ENCODE measurements at regions not wholly inside any gene's neighbourhood (a gene's known extent, or its start where the extent isn't known, plus 50 kb on each side); places are given as distances from the start of the nearest gene placed in this dataset.

GRCh38 chr5:117255211-117256027, 680.8 kb upstream of the SEMA6A start:
- Histone ChIP-seq H3K4me3 (ENCODE audit: insufficient read depth, low read depth, low read length, poor library complexity, severe bottlenecking) (no peak overlapping the region), H3K27me3 (replicated peaks; ENCODE audit: control insufficient read depth, insufficient read depth, low read length, poor library complexity, severe bottlenecking) (no peaks in the 10 kb centered on the region), H3K9me3 (ENCODE audit: control insufficient read depth, low read length) (no peaks in the 10 kb centered on the region), H3K36me3 (ENCODE audit: control insufficient read depth, insufficient read depth, low read length) (no peaks in the 10 kb centered on the region), H3K27ac (ENCODE audit: insufficient read depth, low read length, poor library complexity, severe bottlenecking) (no peak overlapping the region), H3K4me1 (ENCODE audit: control insufficient read depth, insufficient read depth, low read length, poor library complexity, severe bottlenecking) (no peaks in the 10 kb centered on the region)
- no peak for DNase-seq

GRCh38 chr5:117252566-117252965, 677.9 kb upstream of the SEMA6A start:
- Histone ChIP-seq H3K27me3 (replicated peaks; ENCODE audit: control insufficient read depth, insufficient read depth, low read length, poor library complexity, severe bottlenecking) (no peaks in the 10 kb centered on the region), H3K27ac (ENCODE audit: insufficient read depth, low read length, poor library complexity, severe bottlenecking) (no peak overlapping the region), H3K4me3 (ENCODE audit: insufficient read depth, low read depth, low read length, poor library complexity, severe bottlenecking) (no peak overlapping the region), H3K9me3 (ENCODE audit: control insufficient read depth, low read length) (no peaks in the 10 kb centered on the region), H3K4me1 (ENCODE audit: control insufficient read depth, insufficient read depth, low read length, poor library complexity, severe bottlenecking) (no peaks in the 10 kb centered on the region), H3K36me3 (ENCODE audit: control insufficient read depth, insufficient read depth, low read length) (no peaks in the 10 kb centered on the region)
- DNase-seq = no peak

- no peak overlapping the region for H3K27ac ChIP-seq (ENCODE audit: insufficient read depth, low read length, poor library complexity, severe bottlenecking)
- no peaks in the 10 kb centered on the region for H3K9me3 ChIP-seq (ENCODE audit: control insufficient read depth, low read length)
- no peaks in the 10 kb centered on the region for H3K36me3 ChIP-seq (ENCODE audit: control insufficient read depth, insufficient read depth, low read length)
- H3K4me3 ChIP-seq (ENCODE audit: insufficient read depth, low read depth, low read length, poor library complexity, severe bottlenecking) = no peak overlapping the region
- no peaks in the 10 kb centered on the region for H3K27me3 ChIP-seq (replicated peaks; ENCODE audit: control insufficient read depth, insufficient read depth, low read length, poor library complexity, severe bottlenecking)
- DNase-seq = no peak
- no peaks in the 10 kb centered on the region for H3K4me1 ChIP-seq (ENCODE audit: control insufficient read depth, insufficient read depth, low read length, poor library complexity, severe bottlenecking)
Observed at GRCh38 chr5:117249086-117249815, 674.6 kb upstream of the SEMA6A start.

GRCh38 chr5:117246424-117246823, 671.8 kb upstream of the SEMA6A start:
- Histone ChIP-seq H3K4me1 (ENCODE audit: control insufficient read depth, insufficient read depth, low read length, poor library complexity, severe bottlenecking) (no peaks in the 10 kb centered on the region), H3K27me3 (replicated peaks; ENCODE audit: control insufficient read depth, insufficient read depth, low read length, poor library complexity, severe bottlenecking) (no peaks in the 10 kb centered on the region), H3K9me3 (ENCODE audit: control insufficient read depth, low read length) (no peaks in the 10 kb centered on the region), H3K36me3 (ENCODE audit: control insufficient read depth, insufficient read depth, low read length) (no peaks in the 10 kb centered on the region), H3K4me3 (ENCODE audit: insufficient read depth, low read depth, low read length, poor library complexity, severe bottlenecking) (no peak overlapping the region), H3K27ac (ENCODE audit: insufficient read depth, low read length, poor library complexity, severe bottlenecking) (no peak overlapping the region)
- no peak for DNase-seq

GRCh38 chr5:117245130-117245529, 670.5 kb upstream of the SEMA6A start:
- no peak for DNase-seq
- H3K4me3 ChIP-seq (ENCODE audit: insufficient read depth, low read depth, low read length, poor library complexity, severe bottlenecking) = no peak overlapping the region
- H3K27ac ChIP-seq (ENCODE audit: insufficient read depth, low read length, poor library complexity, severe bottlenecking) = no peak overlapping the region
- H3K9me3 ChIP-seq (ENCODE audit: control insufficient read depth, low read length) = no peaks in the 10 kb centered on the region
- no peaks in the 10 kb centered on the region for H3K4me1 ChIP-seq (ENCODE audit: control insufficient read depth, insufficient read depth, low read length, poor library complexity, severe bottlenecking)
- H3K27me3 ChIP-seq (replicated peaks; ENCODE audit: control insufficient read depth, insufficient read depth, low read length, poor library complexity, severe bottlenecking) = no peaks in the 10 kb centered on the region
- H3K36me3 ChIP-seq (ENCODE audit: control insufficient read depth, insufficient read depth, low read length) = no peaks in the 10 kb centered on the region

GRCh38 chr5:117242028-117242427, 667.4 kb upstream of the SEMA6A start:
- no peaks in the 10 kb centered on the region for H3K36me3 ChIP-seq (ENCODE audit: control insufficient read depth, insufficient read depth, low read length)
- no peak overlapping the region for H3K4me3 ChIP-seq (ENCODE audit: insufficient read depth, low read depth, low read length, poor library complexity, severe bottlenecking)
- no peaks in the 10 kb centered on the region for H3K4me1 ChIP-seq (ENCODE audit: control insufficient read depth, insufficient read depth, low read length, poor library complexity, severe bottlenecking)
- H3K9me3 ChIP-seq (ENCODE audit: control insufficient read depth, low read length) = no peaks in the 10 kb centered on the region
- no peak overlapping the region for H3K27ac ChIP-seq (ENCODE audit: insufficient read depth, low read length, poor library complexity, severe bottlenecking)
- H3K27me3 ChIP-seq (replicated peaks; ENCODE audit: control insufficient read depth, insufficient read depth, low read length, poor library complexity, severe bottlenecking) = no peaks in the 10 kb centered on the region
- no peak for DNase-seq

GRCh38 chr5:117236941-117237340, 662.3 kb upstream of the SEMA6A start:
- Histone ChIP-seq H3K27me3 (replicated peaks; ENCODE audit: control insufficient read depth, insufficient read depth, low read length, poor library complexity, severe bottlenecking) (no peaks in the 10 kb centered on the region), H3K4me1 (ENCODE audit: control insufficient read depth, insufficient read depth, low read length, poor library complexity, severe bottlenecking) (no peaks in the 10 kb centered on the region), H3K9me3 (ENCODE audit: control insufficient read depth, low read length) (no peaks in the 10 kb centered on the region), H3K36me3 (ENCODE audit: control insufficient read depth, insufficient read depth, low read length) (no peaks in the 10 kb centered on the region), H3K4me3 (ENCODE audit: insufficient read depth, low read depth, low read length, poor library complexity, severe bottlenecking) (no peak overlapping the region), H3K27ac (ENCODE audit: insufficient read depth, low read length, poor library complexity, severe bottlenecking) (no peak overlapping the region)
- DNase-seq = no peak

- H3K27ac ChIP-seq (ENCODE audit: insufficient read depth, low read length, poor library complexity, severe bottlenecking) = no peak overlapping the region
- H3K9me3 ChIP-seq (ENCODE audit: control insufficient read depth, low read length) = no peaks in the 10 kb centered on the region
- no peaks in the 10 kb centered on the region for H3K27me3 ChIP-seq (replicated peaks; ENCODE audit: control insufficient read depth, insufficient read depth, low read length, poor library complexity, severe bottlenecking)
- H3K36me3 ChIP-seq (ENCODE audit: control insufficient read depth, insufficient read depth, low read length) = no peaks in the 10 kb centered on the region
- H3K4me1 ChIP-seq (ENCODE audit: control insufficient read depth, insufficient read depth, low read length, poor library complexity, severe bottlenecking) = no peaks in the 10 kb centered on the region
- DNase-seq = no peak
- no peak overlapping the region for H3K4me3 ChIP-seq (ENCODE audit: insufficient read depth, low read depth, low read length, poor library complexity, severe bottlenecking)
Observed at GRCh38 chr5:117235786-117236185, 661.2 kb upstream of the SEMA6A start.

GRCh38 chr5:117230375-117230774, 655.8 kb upstream of the SEMA6A start:
- H3K27me3 ChIP-seq (replicated peaks; ENCODE audit: control insufficient read depth, insufficient read depth, low read length, poor library complexity, severe bottlenecking) = no peaks in the 10 kb centered on the region
- no peak for DNase-seq

GRCh38 chr5:117220730-117221129, 646.1 kb upstream of the SEMA6A start:
- no peak overlapping the region for H3K27ac ChIP-seq (ENCODE audit: insufficient read depth, low read length, poor library complexity, severe bottlenecking)
- no peak overlapping the region for H3K4me3 ChIP-seq (ENCODE audit: insufficient read depth, low read depth, low read length, poor library complexity, severe bottlenecking)
- no peaks in the 10 kb centered on the region for H3K36me3 ChIP-seq (ENCODE audit: control insufficient read depth, insufficient read depth, low read length)
- no peaks in the 10 kb centered on the region for H3K4me1 ChIP-seq (ENCODE audit: control insufficient read depth, insufficient read depth, low read length, poor library complexity, severe bottlenecking)
- H3K9me3 ChIP-seq (ENCODE audit: control insufficient read depth, low read length) = no peaks in the 10 kb centered on the region
- no peaks in the 10 kb centered on the region for H3K27me3 ChIP-seq (replicated peaks; ENCODE audit: control insufficient read depth, insufficient read depth, low read length, poor library complexity, severe bottlenecking)
- DNase-seq = no peak

More at GRCh38 chr5:117230375-117230774, 655.8 kb upstream of the SEMA6A start:
- no peaks in the 10 kb centered on the region for H3K9me3 ChIP-seq (ENCODE audit: control insufficient read depth, low read length)
- no peak overlapping the region for H3K27ac ChIP-seq (ENCODE audit: insufficient read depth, low read length, poor library complexity, severe bottlenecking)
- H3K36me3 ChIP-seq (ENCODE audit: control insufficient read depth, insufficient read depth, low read length) = no peaks in the 10 kb centered on the region
- no peak overlapping the region for H3K4me3 ChIP-seq (ENCODE audit: insufficient read depth, low read depth, low read length, poor library complexity, severe bottlenecking)
- H3K4me1 ChIP-seq (ENCODE audit: control insufficient read depth, insufficient read depth, low read length, poor library complexity, severe bottlenecking) = no peaks in the 10 kb centered on the region

Measured in effector memory CD4-positive, alpha-beta T cell (primary cell).